Nephron progenitor cell (in vitro differentiated cells): ENCODE measurements at regions not wholly inside any gene's neighbourhood (a gene's known extent, or its start where the extent isn't known, plus 50 kb on each side); places are given as distances from the start of the nearest gene placed in this dataset.
"Not testable (repeated sequence)": the region's sequence is repeated elsewhere in the genome, so short reads cannot be mapped to it uniquely, and the experiment has no call there.

Experiments
- DNase-seq: peaks from one replicate; pipeline ENCODE4 v3.0.0; 2021
- H3K27ac Mint-ChIP-seq: 2 replicates; pipeline ENCODE4 v1.8.0; 2021; ENCODE audit warnings: mild to moderate bottlenecking, moderate library complexity, mixed read lengths
- H3K27me3 Mint-ChIP-seq: 2 replicates; pipeline ENCODE4 v1.8.0; 2021; ENCODE audit warnings: mild to moderate bottlenecking, low read depth, mixed read lengths; ENCODE audit not compliant: poor library complexity
- H3K36me3 Mint-ChIP-seq: 2 replicates; pipeline ENCODE4 v1.8.0; 2021; ENCODE audit warnings: low read depth, mixed read lengths
- H3K4me1 Mint-ChIP-seq: 2 replicates; pipeline ENCODE4 v1.8.0; 2021; ENCODE audit warnings: mixed read lengths
- H3K4me3 Mint-ChIP-seq: 2 replicates; pipeline ENCODE4 v1.8.0; 2021; ENCODE audit warnings: mild to moderate bottlenecking, moderate library complexity, mixed read lengths
- H3K9me3 Mint-ChIP-seq: 2 replicates; pipeline ENCODE4 v1.8.0; 2021; ENCODE audit warnings: mild to moderate bottlenecking, moderate library complexity, mixed read lengths
- CTCF ChIP-seq: fragments of 200-600 bp; sonication (generic); IDR thresholded peaks from 2 replicates; pipeline ENCODE4 v1.5.0; 2021; ENCODE audit warnings: antibody characterized with exemption

GRCh38 chr7:35905555-35905954 lies 104.7 kb downstream of the SEPTIN7 start:
- TF ChIP-seq CTCF = no peak
- Mint-ChIP-seq H3K36me3 (peaks cover 22% of the 10 kb centered on the region), H3K27ac (no peak overlapping the region), H3K4me3 (no peak overlapping the region), H3K4me1 (peaks cover 4% of the 10 kb centered on the region), H3K9me3 (no peaks in the 10 kb centered on the region), H3K27me3 (no peaks in the 10 kb centered on the region)
- no peak for DNase-seq

- Mint-ChIP-seq H3K4me3 (no peak overlapping the region), H3K27ac (no peak overlapping the region), H3K9me3 (peaks cover 3% of the 10 kb centered on the region), H3K27me3 (no peaks in the 10 kb centered on the region), H3K36me3 (peaks cover 25% of the 10 kb centered on the region), H3K4me1 (peaks cover 4% of the 10 kb centered on the region)
- peak; percentile 92 for TF ChIP-seq CTCF
- DNase-seq = peak; percentile 61
Observed at GRCh38 chr7:35906191-35906908, 105.5 kb downstream of the SEPTIN7 start.

- Mint-ChIP-seq H3K27me3 (no peaks in the 10 kb centered on the region), H3K4me1 (peaks cover 4% of the 10 kb centered on the region), H3K27ac (no peak overlapping the region), H3K36me3 (peaks cover 28% of the 10 kb centered on the region), H3K4me3 (no peak overlapping the region), H3K9me3 (peaks cover 22% of the 10 kb centered on the region)
- TF ChIP-seq CTCF = no peak
- DNase-seq = no peak
Observed at GRCh38 chr7:35908331-35909216, 107.7 kb downstream of the SEPTIN7 start.

GRCh38 chr7:35909870-35910357 lies 109.1 kb downstream of the SEPTIN7 start:
- DNase-seq = no peak
- Mint-ChIP-seq H3K27ac (no peak overlapping the region), H3K4me3 (no peak overlapping the region), H3K27me3 (no peaks in the 10 kb centered on the region), H3K4me1 (peaks cover 4% of the 10 kb centered on the region), H3K9me3 (peaks cover 23% of the 10 kb centered on the region), H3K36me3 (peaks cover 24% of the 10 kb centered on the region)
- no peak for TF ChIP-seq CTCF

GRCh38 chr7:35910621-35911020 lies 109.8 kb downstream of the SEPTIN7 start:
- Mint-ChIP-seq H3K9me3 (peaks cover 23% of the 10 kb centered on the region), H3K36me3 (peaks cover 18% of the 10 kb centered on the region)
- not testable (repeated sequence) for H3K4me3 Mint-ChIP-seq, H3K27me3 Mint-ChIP-seq, H3K4me1 Mint-ChIP-seq, DNase-seq, H3K27ac Mint-ChIP-seq

GRCh38 chr7:35913350-35913749 lies 112.5 kb downstream of the SEPTIN7 start:
- not testable (repeated sequence) for H3K4me1 Mint-ChIP-seq, DNase-seq, H3K27me3 Mint-ChIP-seq, H3K4me3 Mint-ChIP-seq
- Mint-ChIP-seq H3K27ac (peak overlapping the region; percentile 50), H3K36me3 (peaks cover 17% of the 10 kb centered on the region), H3K9me3 (peaks cover 23% of the 10 kb centered on the region)

- H3K9me3 Mint-ChIP-seq = peaks cover 23% of the 10 kb centered on the region
- not testable (repeated sequence) for H3K4me1 Mint-ChIP-seq, H3K27ac Mint-ChIP-seq, DNase-seq, H3K4me3 Mint-ChIP-seq, H3K27me3 Mint-ChIP-seq
- peaks cover 17% of the 10 kb centered on the region for H3K36me3 Mint-ChIP-seq
Observed at GRCh38 chr7:35914214-35914613, 113.4 kb downstream of the SEPTIN7 start.

- Mint-ChIP-seq H3K9me3 (peaks cover 23% of the 10 kb centered on the region), H3K36me3 (peaks cover 17% of the 10 kb centered on the region)
- H3K27me3 Mint-ChIP-seq, H3K4me1 Mint-ChIP-seq, H3K4me3 Mint-ChIP-seq, H3K27ac Mint-ChIP-seq, DNase-seq: not testable (repeated sequence)
Observed at GRCh38 chr7:35915247-35915955, 114.5 kb downstream of the SEPTIN7 start.

GRCh38 chr7:35918217-35918616 lies 117.4 kb downstream of the SEPTIN7 start:
- not testable (repeated sequence) for H3K27me3 Mint-ChIP-seq, H3K9me3 Mint-ChIP-seq, DNase-seq, H3K27ac Mint-ChIP-seq, H3K4me1 Mint-ChIP-seq, H3K36me3 Mint-ChIP-seq, H3K4me3 Mint-ChIP-seq

GRCh38 chr7:35919607-35920006 lies 118.8 kb downstream of the SEPTIN7 start:
- peak overlapping the region; percentile 64 for H3K27ac Mint-ChIP-seq
- not testable (repeated sequence) for H3K4me3 Mint-ChIP-seq, H3K27me3 Mint-ChIP-seq, H3K9me3 Mint-ChIP-seq, H3K4me1 Mint-ChIP-seq, DNase-seq, H3K36me3 Mint-ChIP-seq
